NAMALWA (cell line): ENCODE measurements at regions not wholly inside any gene's neighbourhood (a gene's known extent, or its start where the extent isn't known, plus 50 kb on each side); places are given as distances from the start of the nearest gene placed in this dataset.
"Not testable (repeated sequence)": the region's sequence is repeated elsewhere in the genome, so short reads cannot be mapped to it uniquely, and the experiment has no call there.

ENCODE experiments used
- DNase-seq: peaks from one replicate; pipeline ENCODE4 v3.0.0-alpha.2; 2015; ENCODE audit warnings: low spot score

- peak; percentile 1 for DNase-seq
Measured at GRCh38 chrX:130552444-130553073, 150.8 kb downstream of the RBMX2 start.

GRCh38 chrX:130555341-130555740 is 153.6 kb downstream of the RBMX2 start:
- DNase-seq, result no peak

GRCh38 chrX:130555757-130556156 is 154.0 kb downstream of the RBMX2 start:
- no peak for DNase-seq

- DNase-seq, result no peak
Measured at GRCh38 chrX:130556951-130557350, 155.2 kb downstream of the RBMX2 start.

GRCh38 chrX:130560544-130560943 is 158.8 kb downstream of the RBMX2 start:
- DNase-seq, result no peak

GRCh38 chrX:130561930-130562329 is 160.1 kb downstream of the RBMX2 start:
- no peak for DNase-seq

- no peak for DNase-seq
Measured at GRCh38 chrX:130563476-130563875, 161.7 kb downstream of the RBMX2 start.

- DNase-seq, result no peak
Measured at GRCh38 chrX:130566028-130566683, 164.4 kb downstream of the RBMX2 start.

GRCh38 chrX:130573030-130573429 is 171.2 kb downstream of the RBMX2 start:
- not testable (repeated sequence) for DNase-seq
